Body of pancreas (tissue), 4 donors: ENCODE measurements at regions not wholly inside any gene's neighbourhood (a gene's known extent, or its start where the extent isn't known, plus 50 kb on each side); places are given as distances from the start of the nearest gene placed in this dataset.

ENCODE experiments used
- CTCF ChIP-seq, 7 experiments: fragments of 450-650 bp in 4 of 7; fragments of 200-600 bp in 3 of 7; sonication (generic) in 3 of 7; IDR thresholded peaks; one replicate each; pipeline ENCODE4 v1.5.1; 2016 to 2019; ENCODE audit warnings: antibody characterized with exemption in 7 of 7
- POLR2A ChIP-seq, 3 donors: fragments of 450-650 bp; IDR thresholded peaks; one replicate each; pipeline ENCODE4 v1.6.1; 2016; ENCODE audit warnings: antibody characterized with exemption in 3 of 3, mild to moderate bottlenecking in 2 of 3

GRCh38 chr3:154942827-154943226 lies 137.3 kb upstream of the MME start:
- TF ChIP-seq CTCF (IDR thresholded peaks at IDR 0.05) (no peak), POLR2A (IDR thresholded peaks at IDR 0.05) (no peak)
